Esophagus squamous epithelium (tissue), 5 donors: ENCODE measurements at regions not wholly inside any gene's neighbourhood (a gene's known extent, or its start where the extent isn't known, plus 50 kb on each side); places are given as distances from the start of the nearest gene placed in this dataset.

Source experiments
- DNase-seq: peaks from one replicate; lab custom pipeline; 2025; lab: John Stamatoyannopoulos, UW
- H3K27ac ChIP-seq, 4 donors: fragments of 200-600 bp; sonication (generic); one replicate each; pipeline ENCODE4 v1.5.1; 2016 to 2019; ENCODE audit warnings: mild to moderate bottlenecking in 1 of 4
- H3K27me3 ChIP-seq, 4 donors: fragments of 200-600 bp; sonication (generic); 1 replicate in 3 of 4; 2 replicates in 1 of 4; pipeline versions ENCODE4 v1.5.1 to v1.6.0; 2017 to 2021; ENCODE audit warnings: antibody characterized with exemption in 1 of 4
- H3K36me3 ChIP-seq, 3 donors: fragments of 200-600 bp; sonication (generic); one replicate each; pipeline ENCODE4 v1.5.1; 2016 to 2019
- H3K4me1 ChIP-seq, 3 donors: fragments of 200-600 bp; sonication (generic); one replicate each; pipeline ENCODE4 v1.5.1; 2017 to 2019
- H3K4me3 ChIP-seq, 4 donors: fragments of 200-600 bp; sonication (generic); 1 replicate in 3 of 4; 2 replicates in 1 of 4; pipeline ENCODE4 v1.5.1; 2016 to 2019; ENCODE audit warnings: mild to moderate bottlenecking in 2 of 4, moderate library complexity in 1 of 4
- H3K9me3 ChIP-seq, 3 donors: fragments of 200-600 bp; sonication (generic); one replicate each; pipeline ENCODE4 v1.5.1; 2016 to 2019
- CTCF ChIP-seq, 6 experiments: fragments of 450-650 bp in 4 of 6; fragments of 200-600 bp in 2 of 6; sonication (generic) in 2 of 6; IDR thresholded peaks; one replicate each; pipeline ENCODE4 v1.5.1; 2016 to 2019; ENCODE audit warnings: antibody characterized with exemption in 6 of 6, mild to moderate bottlenecking in 4 of 6, moderate library complexity in 4 of 6
- POLR2A ChIP-seq, 4 donors: fragments of 450-650 bp; IDR thresholded peaks; one replicate each; pipeline ENCODE4 v1.6.1; 2017; ENCODE audit warnings: antibody characterized with exemption in 4 of 4, mild to moderate bottlenecking in 4 of 4, moderate library complexity in 3 of 4
- WGBS, 2 donors: methylation state at CpG; one replicate each; pipeline ENCODE4 v1.1.5; 2018; 5-methylcytosine and 5-hydroxymethylcytosine counted together
- intact Hi-C: fragments of 100-400 bp; cut with DNase I; formaldehyde crosslinking; loops from one replicate; pipeline ENCODE4 v1.15.0; 2022
- donor health status: DM: yes; HTN: yes; CAD: no.

- Histone ChIP-seq H3K4me1 (peaks cover 0 to 6% (median 0%) of the 10 kb centered on the region in 3 donors), H3K27me3 (peaks cover 0 to 19% (median 0%) of the 10 kb centered on the region in 4 donors), H3K27ac (no peak overlapping the region), H3K36me3 (no peaks in the 10 kb centered on the region), H3K9me3 (no peaks in the 10 kb centered on the region), H3K4me3 (no peak overlapping the region)
- no peak for DNase-seq
- intact Hi-C loops, result no loop called here
- 63 to 73% methylated on average over 2 of the region's 2 CpGs for WGBS, 2 donors
- TF ChIP-seq POLR2A (IDR thresholded peaks at IDR 0.05) (no peak), CTCF (IDR thresholded peaks at IDR 0.05) (no peak)
Measured at GRCh38 chr1:112250892-112251291, 145.1 kb upstream of the CTTNBP2NL start.

- TF ChIP-seq CTCF (IDR thresholded peaks at IDR 0.05), result no peak
- no peak for TF ChIP-seq POLR2A (IDR thresholded peaks at IDR 0.05)
- peaks cover 0 to 19% (median 0%) of the 10 kb centered on the region in 4 donors for H3K27me3 ChIP-seq
- H3K4me3 ChIP-seq, result no peak overlapping the region
- no peak for DNase-seq
- intact Hi-C loops, result no loop called here
- no peak overlapping the region for H3K27ac ChIP-seq
- no peaks in the 10 kb centered on the region for H3K9me3 ChIP-seq
- WGBS, 2 donors, result 49 to 60% methylated on average over 5 to 6 of the region's 6 CpGs
- no peaks in the 10 kb centered on the region for H3K36me3 ChIP-seq
- peaks cover 0 to 9% (median 0%) of the 10 kb centered on the region in 3 donors for H3K4me1 ChIP-seq
Measured at GRCh38 chr1:112251766-112252506, 144.1 kb upstream of the CTTNBP2NL start.

- H3K27me3 ChIP-seq, result peaks cover 0 to 19% (median 0%) of the 10 kb centered on the region in 4 donors
- H3K9me3 ChIP-seq, result no peaks in the 10 kb centered on the region
- no peak for TF ChIP-seq CTCF (IDR thresholded peaks at IDR 0.05)
- TF ChIP-seq POLR2A (IDR thresholded peaks at IDR 0.05), result no peak
- intact Hi-C loops, result no loop called here
- no peak overlapping the region for H3K27ac ChIP-seq
- no peak overlapping the region for H3K4me3 ChIP-seq
- H3K36me3 ChIP-seq, result no peaks in the 10 kb centered on the region
- 55% methylated on average over 2 of the region's 2 CpGs for WGBS, 2 donors
- no peak for DNase-seq
- peaks cover 0 to 9% (median 0%) of the 10 kb centered on the region in 3 donors for H3K4me1 ChIP-seq
Measured at GRCh38 chr1:112253366-112253765, 142.6 kb upstream of the CTTNBP2NL start.

- intact Hi-C loops, result no loop called here
- Histone ChIP-seq H3K27me3 (peaks cover 0 to 19% (median 0%) of the 10 kb centered on the region in 4 donors), H3K36me3 (no peaks in the 10 kb centered on the region), H3K27ac (no peak overlapping the region), H3K4me1 (peaks cover 0 to 9% (median 0%) of the 10 kb centered on the region in 3 donors), H3K4me3 (no peak overlapping the region), H3K9me3 (no peaks in the 10 kb centered on the region)
- WGBS, 2 donors, result 50 to 70% methylated on average over 1 of the region's 1 CpG
- DNase-seq, result no peak
- TF ChIP-seq POLR2A (IDR thresholded peaks at IDR 0.05), result no peak
- TF ChIP-seq CTCF (IDR thresholded peaks at IDR 0.05), result no peak
Measured at GRCh38 chr1:112255080-112255479, 140.9 kb upstream of the CTTNBP2NL start.

GRCh38 chr1:112256411-112256810 lies 139.6 kb upstream of the CTTNBP2NL start:
- intact Hi-C loops, result no loop called here
- Histone ChIP-seq H3K9me3 (no peaks in the 10 kb centered on the region), H3K4me1 (peaks cover 0 to 9% (median 0%) of the 10 kb centered on the region in 3 donors), H3K27ac (no peak overlapping the region), H3K4me3 (no peak overlapping the region), H3K36me3 (no peaks in the 10 kb centered on the region), H3K27me3 (peaks cover 0 to 19% (median 0%) of the 10 kb centered on the region in 4 donors)
- no peak for TF ChIP-seq POLR2A (IDR thresholded peaks at IDR 0.05)
- no peak for TF ChIP-seq CTCF (IDR thresholded peaks at IDR 0.05)
- WGBS, 2 donors, result 31 to 33% methylated on average over 1 of the region's 1 CpG
- no peak for DNase-seq
